Ovary (tissue), 3 donors: ENCODE measurements at regions not wholly inside any gene's neighbourhood (a gene's known extent, or its start where the extent isn't known, plus 50 kb on each side); places are given as distances from the start of the nearest gene placed in this dataset.

ENCODE experiments used
- POLR2A ChIP-seq: fragments of 450-650 bp; IDR thresholded peaks from one replicate; pipeline ENCODE4 v1.6.1; 2017; ENCODE audit warnings: antibody characterized with exemption, mild to moderate bottlenecking, moderate library complexity
- TF ChIP-seq, protein P1 (sequence below), 3 donors: fragments of 450-650 bp in 2 of 3; fragments of 200-600 bp in 1 of 3; IDR thresholded peaks; one replicate each; pipeline versions ENCODE4 v1.5.1 to v1.8.0; 2016 to 2022; ENCODE audit warnings: antibody characterized with exemption in 3 of 3, mild to moderate bottlenecking in 1 of 3
- donor health status: DM: no; HTN: no; CAD: no.

DNA sequence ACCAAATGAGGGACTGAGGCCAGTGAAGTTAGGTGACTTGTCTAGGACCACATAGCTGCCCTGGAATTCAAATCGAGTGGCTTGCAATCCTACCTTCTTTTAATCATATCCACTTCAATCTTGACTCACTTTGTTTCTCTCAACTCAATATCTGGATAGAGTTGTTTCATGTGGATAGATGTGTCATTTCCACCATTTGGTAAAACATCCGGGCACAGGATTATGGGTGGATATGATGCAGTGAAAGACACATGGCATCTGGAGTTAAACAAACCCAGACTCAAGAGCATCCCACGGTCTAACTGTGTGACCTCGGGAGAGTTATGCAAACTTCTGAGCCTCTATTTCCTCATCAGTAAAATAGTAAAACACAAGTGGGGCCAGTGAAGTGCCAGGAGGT, 103.6 kb upstream of the CNKSR3 start:
- TF ChIP-seq, protein P1, sequence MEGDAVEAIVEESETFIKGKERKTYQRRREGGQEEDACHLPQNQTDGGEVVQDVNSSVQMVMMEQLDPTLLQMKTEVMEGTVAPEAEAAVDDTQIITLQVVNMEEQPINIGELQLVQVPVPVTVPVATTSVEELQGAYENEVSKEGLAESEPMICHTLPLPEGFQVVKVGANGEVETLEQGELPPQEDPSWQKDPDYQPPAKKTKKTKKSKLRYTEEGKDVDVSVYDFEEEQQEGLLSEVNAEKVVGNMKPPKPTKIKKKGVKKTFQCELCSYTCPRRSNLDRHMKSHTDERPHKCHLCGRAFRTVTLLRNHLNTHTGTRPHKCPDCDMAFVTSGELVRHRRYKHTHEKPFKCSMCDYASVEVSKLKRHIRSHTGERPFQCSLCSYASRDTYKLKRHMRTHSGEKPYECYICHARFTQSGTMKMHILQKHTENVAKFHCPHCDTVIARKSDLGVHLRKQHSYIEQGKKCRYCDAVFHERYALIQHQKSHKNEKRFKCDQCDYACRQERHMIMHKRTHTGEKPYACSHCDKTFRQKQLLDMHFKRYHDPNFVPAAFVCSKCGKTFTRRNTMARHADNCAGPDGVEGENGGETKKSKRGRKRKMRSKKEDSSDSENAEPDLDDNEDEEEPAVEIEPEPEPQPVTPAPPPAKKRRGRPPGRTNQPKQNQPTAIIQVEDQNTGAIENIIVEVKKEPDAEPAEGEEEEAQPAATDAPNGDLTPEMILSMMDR (IDR thresholded peaks at IDR 0.05), result no peak
- TF ChIP-seq POLR2A, result no peak
